HCT116 (cell line): ENCODE measurements at regions not wholly inside any gene's neighbourhood (a gene's known extent, or its start where the extent isn't known, plus 50 kb on each side); places are given as distances from the start of the nearest gene placed in this dataset.

Experiments used
- ATAC-seq: fragments of 200-7000 bp; cut with Tn5 transposase; 2 replicates; pipeline ENCODE4 v1.9.1; 2020; ENCODE audit warnings: mild to moderate bottlenecking, moderate library complexity
- BruUV-seq: library from RNA; stranded (reverse); fragments of 400-500 nt; replicated peaks from 2 replicates; lab custom pipeline; 2021; lab: Mats Ljungman, UMichigan
- CTCF ChIA-PET: fragments of 300-600 bp; sonication (Branson Sonifier 250); formaldehyde crosslinking; loops from one replicate; lab custom pipeline; 2021; ENCODE audit warnings: antibody characterized with exemption; lab: Charles Lee
- POLR2A ChIA-PET: fragments of 300-600, 350-600 bp; sonication (Branson Sonifier 250); formaldehyde crosslinking; loops from one replicate; lab custom pipeline; 2021; ENCODE audit warnings: antibody characterized with exemption; lab: Charles Lee
- RAD21 ChIA-PET, 2 experiments: fragments of 300-600 bp; sonication (Branson Sonifier 250); formaldehyde crosslinking; loops; one replicate each; lab custom pipeline; 2023; ENCODE audit warnings: low total read pairs in 2 of 2; ENCODE audit not compliant: uncharacterized antibody in 2 of 2, unreplicated experiment in 2 of 2, low non-redundant PET in 1 of 2; lab: Charles Lee
- DNase-seq: peaks from one replicate; pipeline ENCODE4 v3.0.0-alpha.2; 2010; ENCODE audit warnings: low read depth, low spot score
- H2AFZ ChIP-seq: fragments of 200-600 bp; shearing (Covaris generic), sonication (generic); 2 replicates; pipeline ENCODE4 v1.6.1; 2017; ENCODE audit warnings: low read depth, mixed run types, mixed read lengths, antibody characterized with exemption, low read length; ENCODE audit not compliant: poor library complexity, severe bottlenecking
- H3K27ac ChIP-seq: 2 replicates; pipeline ENCODE4 v1.5.1; 2012; ENCODE audit warnings: low read depth, low read length
- H3K27me3 ChIP-seq: fragments of 200-600 bp; sonication (generic); 2 replicates; pipeline ENCODE4 v1.6.1; 2016; ENCODE audit warnings: mixed run types, low read length, mixed read lengths; ENCODE audit not compliant: insufficient read depth
- H3K36me3 ChIP-seq, 2 experiments: fragments of 200-500 bp in 1 of 2; fragments of 200-600 bp in 1 of 2; sonication (Bioruptor generic) in 1 of 2; sonication (generic) in 1 of 2; 2 replicates each; pipeline versions ENCODE4 v1.5.1 to v1.6.1; 2014 to 2016; ENCODE audit warnings: low read length in 2 of 2, inconsistent platforms in 1 of 2, mixed read lengths in 1 of 2, mixed run types in 1 of 2; ENCODE audit not compliant: insufficient read depth in 2 of 2, control insufficient read depth in 1 of 2
- H3K4me1 ChIP-seq, 2 experiments: fragments of 200-600 bp in 1 of 2; sonication (generic) in 1 of 2; 2 replicates each; pipeline versions ENCODE4 v1.5.1 to v1.6.1; 2012 to 2017; ENCODE audit warnings: low read length in 2 of 2, inconsistent platforms in 1 of 2, mild to moderate bottlenecking in 1 of 2, mixed read lengths in 1 of 2, mixed run types in 1 of 2, moderate library complexity in 1 of 2; ENCODE audit not compliant: insufficient read depth in 2 of 2, control insufficient read depth in 1 of 2
- H3K4me2 ChIP-seq: fragments of 200-600 bp; sonication (generic); 2 replicates; pipeline ENCODE4 v1.6.1; 2017; ENCODE audit warnings: mixed run types, low read length, mixed read lengths
- H3K4me3 ChIP-seq, 2 experiments: fragments of 200-600 bp in 1 of 2; sonication (generic) in 1 of 2; replicated peaks in 1 of 2; 2 replicates each; pipeline ENCODE4 v1.5.1; 2011 to 2016; ENCODE audit warnings: low read length in 2 of 2, control low read depth in 1 of 2, low read depth in 1 of 2, mild to moderate bottlenecking in 1 of 2, mixed read lengths in 1 of 2, mixed run types in 1 of 2
- H3K79me2 ChIP-seq: fragments of 200-600 bp; sonication (generic); 2 replicates; pipeline ENCODE4 v1.6.1; 2017; ENCODE audit warnings: mild to moderate bottlenecking, mixed run types, low read length, moderate library complexity, mixed read lengths; ENCODE audit not compliant: insufficient read depth
- H3K9ac ChIP-seq: fragments of 200-600 bp; sonication (generic); 2 replicates; pipeline ENCODE4 v1.6.1; 2016; ENCODE audit warnings: low read length, mixed read lengths
- H3K9me2 ChIP-seq: fragments of 200-600 bp; sonication (generic), shearing (Covaris generic); 2 replicates; pipeline ENCODE4 v1.6.1; 2017; ENCODE audit warnings: mixed run types, mild to moderate bottlenecking, moderate library complexity; ENCODE audit not compliant: insufficient read depth
- H3K9me3 ChIP-seq, 2 experiments: fragments of 200-500 bp in 1 of 2; fragments of 200-600 bp in 1 of 2; sonication (Bioruptor generic) in 1 of 2; sonication (generic) in 1 of 2; 2 replicates each; pipeline ENCODE4 v1.6.1; 2014 to 2017; ENCODE audit warnings: low read length in 2 of 2, mixed read lengths in 2 of 2, inconsistent platforms in 1 of 2, low read depth in 1 of 2, mild to moderate bottlenecking in 1 of 2, mixed run types in 1 of 2, moderate library complexity in 1 of 2; ENCODE audit not compliant: control insufficient read depth in 1 of 2, insufficient read depth in 1 of 2
- H4K20me1 ChIP-seq: fragments of 200-600 bp; sonication (generic), shearing (Covaris generic); 2 replicates; pipeline ENCODE4 v1.6.1; 2017; ENCODE audit warnings: mixed run types, mild to moderate bottlenecking, moderate library complexity; ENCODE audit not compliant: insufficient read depth
- CBX3 ChIP-seq: IDR thresholded peaks from 2 replicates; pipeline ENCODE4 v1.6.1; 2012; ENCODE audit warnings: low read depth
- CEBPB ChIP-seq: IDR thresholded peaks from 2 replicates; pipeline ENCODE4 v1.6.1; 2012; ENCODE audit warnings: low read depth
- EGR1 ChIP-seq: IDR thresholded peaks from 2 replicates; pipeline ENCODE4 v1.6.1; 2012; ENCODE audit warnings: low read depth
- EZH2phosphoT487 ChIP-seq: fragments of 200-600 bp; IDR thresholded peaks from 2 replicates; pipeline ENCODE4 v1.6.1; 2018; ENCODE audit warnings: antibody characterized with exemption, borderline replicate concordance
- POLR2A ChIP-seq: IDR thresholded peaks from 2 replicates; pipeline ENCODE4 v1.7.0; 2011; ENCODE audit warnings: borderline replicate concordance; ENCODE audit not compliant: insufficient read depth, insufficient read length; ENCODE audit errors: extremely low read depth
- ZNF274 ChIP-seq: fragments of 200-500 bp; sonication (Bioruptor generic); IDR thresholded peaks from 2 replicates; pipeline ENCODE4 v1.6.1; 2014; ENCODE audit warnings: mild to moderate bottlenecking, low read depth, low read length, inconsistent platforms
- intact Hi-C: fragments of 100-400 bp; cut with micrococcal nuclease; formaldehyde crosslinking; loops from 2 replicates; pipeline ENCODE4 v1.10.0; 2022
- TF ChIP-seq, protein P1 (sequence below): IDR thresholded peaks from 2 replicates; pipeline ENCODE4 v1.6.1; 2012
- TF ChIP-seq, protein P2 (sequence below): IDR thresholded peaks from 2 replicates; pipeline ENCODE4 v1.6.1; 2012; ENCODE audit warnings: low read depth
- TF ChIP-seq, protein P3 (sequence below): IDR thresholded peaks from 2 replicates; pipeline ENCODE4 v1.6.1; 2012

DNA sequence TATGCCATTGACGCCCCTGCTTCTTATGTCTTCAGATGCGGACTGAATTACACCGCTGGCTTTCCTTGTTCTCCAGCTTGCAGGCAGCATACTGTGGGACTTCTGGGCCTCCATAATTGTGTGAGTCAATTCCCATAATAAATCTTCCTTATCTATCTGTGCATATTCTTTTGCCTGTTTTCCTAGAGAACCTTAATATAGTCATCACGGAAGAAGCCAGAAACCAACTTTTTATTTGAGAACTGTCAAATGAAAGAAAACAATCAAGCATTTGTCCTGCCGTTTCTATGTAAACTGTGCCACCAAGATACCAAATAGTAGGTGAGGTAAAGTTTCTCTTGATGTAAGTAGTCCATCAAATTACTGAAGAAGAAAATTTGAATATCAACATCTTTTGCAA is 51.8 kb upstream of the B3GALNT1 start:
- DNase-seq = no peak

More for the DNA sequence above, 51.8 kb upstream of the B3GALNT1 start:
- no peaks in the 10 kb centered on the region for H3K79me2 ChIP-seq
- H3K9ac ChIP-seq = no peak overlapping the region
- no peaks in the 10 kb centered on the region for H3K9me3 ChIP-seq
- no peaks in the 10 kb centered on the region for H3K4me1 ChIP-seq
- intact Hi-C loops = no loop called here
- H3K27ac ChIP-seq = no peak overlapping the region
- TF ChIP-seq, protein P1, sequence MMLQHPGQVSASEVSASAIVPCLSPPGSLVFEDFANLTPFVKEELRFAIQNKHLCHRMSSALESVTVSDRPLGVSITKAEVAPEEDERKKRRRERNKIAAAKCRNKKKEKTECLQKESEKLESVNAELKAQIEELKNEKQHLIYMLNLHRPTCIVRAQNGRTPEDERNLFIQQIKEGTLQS = no peak
- TF ChIP-seq, protein P2, sequence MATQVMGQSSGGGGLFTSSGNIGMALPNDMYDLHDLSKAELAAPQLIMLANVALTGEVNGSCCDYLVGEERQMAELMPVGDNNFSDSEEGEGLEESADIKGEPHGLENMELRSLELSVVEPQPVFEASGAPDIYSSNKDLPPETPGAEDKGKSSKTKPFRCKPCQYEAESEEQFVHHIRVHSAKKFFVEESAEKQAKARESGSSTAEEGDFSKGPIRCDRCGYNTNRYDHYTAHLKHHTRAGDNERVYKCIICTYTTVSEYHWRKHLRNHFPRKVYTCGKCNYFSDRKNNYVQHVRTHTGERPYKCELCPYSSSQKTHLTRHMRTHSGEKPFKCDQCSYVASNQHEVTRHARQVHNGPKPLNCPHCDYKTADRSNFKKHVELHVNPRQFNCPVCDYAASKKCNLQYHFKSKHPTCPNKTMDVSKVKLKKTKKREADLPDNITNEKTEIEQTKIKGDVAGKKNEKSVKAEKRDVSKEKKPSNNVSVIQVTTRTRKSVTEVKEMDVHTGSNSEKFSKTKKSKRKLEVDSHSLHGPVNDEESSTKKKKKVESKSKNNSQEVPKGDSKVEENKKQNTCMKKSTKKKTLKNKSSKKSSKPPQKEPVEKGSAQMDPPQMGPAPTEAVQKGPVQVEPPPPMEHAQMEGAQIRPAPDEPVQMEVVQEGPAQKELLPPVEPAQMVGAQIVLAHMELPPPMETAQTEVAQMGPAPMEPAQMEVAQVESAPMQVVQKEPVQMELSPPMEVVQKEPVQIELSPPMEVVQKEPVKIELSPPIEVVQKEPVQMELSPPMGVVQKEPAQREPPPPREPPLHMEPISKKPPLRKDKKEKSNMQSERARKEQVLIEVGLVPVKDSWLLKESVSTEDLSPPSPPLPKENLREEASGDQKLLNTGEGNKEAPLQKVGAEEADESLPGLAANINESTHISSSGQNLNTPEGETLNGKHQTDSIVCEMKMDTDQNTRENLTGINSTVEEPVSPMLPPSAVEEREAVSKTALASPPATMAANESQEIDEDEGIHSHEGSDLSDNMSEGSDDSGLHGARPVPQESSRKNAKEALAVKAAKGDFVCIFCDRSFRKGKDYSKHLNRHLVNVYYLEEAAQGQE = no peak
- TF ChIP-seq EZH2phosphoT487 = no peak
- TF ChIP-seq, protein P3, sequence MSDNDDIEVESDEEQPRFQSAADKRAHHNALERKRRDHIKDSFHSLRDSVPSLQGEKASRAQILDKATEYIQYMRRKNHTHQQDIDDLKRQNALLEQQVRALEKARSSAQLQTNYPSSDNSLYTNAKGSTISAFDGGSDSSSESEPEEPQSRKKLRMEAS = no peak
- TF ChIP-seq EGR1 = no peak
- TF ChIP-seq ZNF274 = no peak
- TF ChIP-seq POLR2A = no peak
- no peak for TF ChIP-seq CEBPB
- TF ChIP-seq CBX3 = no peak
- no peaks in the 10 kb centered on the region for H3K27me3 ChIP-seq
- H2AFZ ChIP-seq = no peak overlapping the region
- ATAC-seq = no peak
- ChIA-PET POLR2A (no interaction called here), RAD21 (no interaction called here), CTCF (no interaction called here)
- no peaks in the 10 kb centered on the region for H3K36me3 ChIP-seq
- no peak overlapping the region for H3K4me2 ChIP-seq
- H3K9me2 ChIP-seq = no peaks in the 10 kb centered on the region
- no peak overlapping the region for H3K4me3 ChIP-seq
- no TSS peak for BruUV-seq
- no peaks in the 10 kb centered on the region for H4K20me1 ChIP-seq
